D721Med (cell line): ENCODE measurements at regions not wholly inside any gene's neighbourhood (a gene's known extent, or its start where the extent isn't known, plus 50 kb on each side); places are given as distances from the start of the nearest gene placed in this dataset.

Experiments
- DNase-seq: peaks from one replicate; pipeline ENCODE4 v3.0.0; 2011; ENCODE audit warnings: low spot score; ENCODE audit not compliant: insufficient read length
- FAIRE-seq: peaks from 2 replicates; lab custom pipeline; 2011; peaks lifted over from hg19 to GRCh38; lab: Jason Lieb, UNC
- CTCF ChIP-seq: IDR thresholded peaks from 2 replicates; pipeline ENCODE4 v1.5.1; 2012; ENCODE audit warnings: mild to moderate bottlenecking, control low read depth; ENCODE audit not compliant: insufficient read depth; ENCODE audit errors: missing control alignments

- FAIRE-seq, result no peak
- no peak for DNase-seq
- TF ChIP-seq CTCF, result no peak
These were observed 51.3 kb upstream of the UXT start for GRCh38 chrX:47710252-47710651.
